Type B pancreatic cell (in vitro differentiated cells): ENCODE measurements at regions not wholly inside any gene's neighbourhood (a gene's known extent, or its start where the extent isn't known, plus 50 kb on each side); places are given as distances from the start of the nearest gene placed in this dataset.

Source experiments
- DNase-seq: peaks from one replicate; pipeline ENCODE4 v3.0.0; 2021; ENCODE audit warnings: mixed read lengths; ENCODE audit not compliant: unreplicated experiment; ENCODE audit errors: extremely low spot score
- H3K27ac Mint-ChIP-seq: 2 replicates; pipeline ENCODE4 v1.8.0; 2021; ENCODE audit warnings: mild to moderate bottlenecking, mixed read lengths
- H3K27me3 Mint-ChIP-seq: 2 replicates; pipeline ENCODE4 v1.8.0; 2021; ENCODE audit warnings: mixed read lengths
- H3K36me3 Mint-ChIP-seq: 2 replicates; pipeline ENCODE4 v1.8.0; 2021; ENCODE audit warnings: mixed read lengths
- H3K4me1 Mint-ChIP-seq: one replicate; pipeline ENCODE4 v1.8.0; 2021; ENCODE audit warnings: mixed read lengths; ENCODE audit not compliant: unreplicated experiment
- H3K4me3 Mint-ChIP-seq: 2 replicates; pipeline ENCODE4 v1.8.0; 2021; ENCODE audit warnings: mild to moderate bottlenecking, mixed read lengths
- H3K9me3 Mint-ChIP-seq: 2 replicates; pipeline ENCODE4 v1.8.0; 2021; ENCODE audit warnings: mixed read lengths
- CTCF ChIP-seq: fragments of 200-600 bp; sonication (generic); conservative IDR thresholded peaks from 2 replicates; pipeline ENCODE4 v1.5.0; 2021; ENCODE audit warnings: antibody characterized with exemption, mild to moderate bottlenecking

- Mint-ChIP-seq H3K27ac (no peak overlapping the region), H3K36me3 (no peaks in the 10 kb centered on the region), H3K27me3 (no peaks in the 10 kb centered on the region), H3K4me3 (no peak overlapping the region), H3K4me1 (peaks cover 10% of the 10 kb centered on the region), H3K9me3 (peaks cover 3% of the 10 kb centered on the region)
- no peak for DNase-seq
- TF ChIP-seq CTCF: no peak
Observed at GRCh38 chr13:58594747-58595600, 963.4 kb downstream of the PCDH17 start.

- no peaks in the 10 kb centered on the region for H3K27me3 Mint-ChIP-seq
- DNase-seq: no peak
- H3K27ac Mint-ChIP-seq: no peak overlapping the region
- no peak for TF ChIP-seq CTCF
- peaks cover 10% of the 10 kb centered on the region for H3K4me1 Mint-ChIP-seq
- H3K9me3 Mint-ChIP-seq: peaks cover 3% of the 10 kb centered on the region
- no peak overlapping the region for H3K4me3 Mint-ChIP-seq
- H3K36me3 Mint-ChIP-seq: no peaks in the 10 kb centered on the region
Observed at GRCh38 chr13:58597552-58597951, 966.0 kb downstream of the PCDH17 start.

- no peak for TF ChIP-seq CTCF
- H3K27ac Mint-ChIP-seq: no peak overlapping the region
- H3K4me3 Mint-ChIP-seq: no peak overlapping the region
- H3K27me3 Mint-ChIP-seq: no peaks in the 10 kb centered on the region
- H3K4me1 Mint-ChIP-seq: peaks cover 10% of the 10 kb centered on the region
- H3K36me3 Mint-ChIP-seq: no peaks in the 10 kb centered on the region
- DNase-seq: no peak
- H3K9me3 Mint-ChIP-seq: peaks cover 3% of the 10 kb centered on the region
Observed at GRCh38 chr13:58598241-58598640, 966.7 kb downstream of the PCDH17 start.

GRCh38 chr13:58611117-58611516 lies 979.6 kb downstream of the PCDH17 start:
- Mint-ChIP-seq H3K4me3 (no peak overlapping the region), H3K27ac (no peak overlapping the region), H3K9me3 (peaks cover 4% of the 10 kb centered on the region), H3K4me1 (no peaks in the 10 kb centered on the region), H3K27me3 (no peaks in the 10 kb centered on the region), H3K36me3 (no peaks in the 10 kb centered on the region)
- no peak for DNase-seq
- no peak for TF ChIP-seq CTCF

GRCh38 chr13:58617880-58618665 lies 986.5 kb downstream of the PCDH17 start:
- Mint-ChIP-seq H3K36me3 (no peaks in the 10 kb centered on the region), H3K27ac (no peak overlapping the region), H3K4me3 (no peak overlapping the region), H3K27me3 (no peaks in the 10 kb centered on the region), H3K9me3 (no peaks in the 10 kb centered on the region), H3K4me1 (peaks cover 29% of the 10 kb centered on the region)
- TF ChIP-seq CTCF: no peak
- DNase-seq: no peak
